Esophagus squamous epithelium (tissue), 4 donors: ENCODE measurements at regions not wholly inside any gene's neighbourhood (a gene's known extent, or its start where the extent isn't known, plus 50 kb on each side); places are given as distances from the start of the nearest gene placed in this dataset.

Experiments
- POLR2A ChIP-seq, 4 donors: fragments of 450-650 bp; IDR thresholded peaks; one replicate each; pipeline ENCODE4 v1.6.1; 2017; ENCODE audit warnings: antibody characterized with exemption in 4 of 4, mild to moderate bottlenecking in 4 of 4, moderate library complexity in 3 of 4
- TF ChIP-seq, protein P1 (sequence below), 6 experiments: fragments of 450-650 bp in 4 of 6; fragments of 200-600 bp in 2 of 6; sonication (generic) in 2 of 6; IDR thresholded peaks; one replicate each; pipeline ENCODE4 v1.5.1; 2016 to 2019; ENCODE audit warnings: antibody characterized with exemption in 6 of 6, mild to moderate bottlenecking in 4 of 6, moderate library complexity in 4 of 6

DNA sequence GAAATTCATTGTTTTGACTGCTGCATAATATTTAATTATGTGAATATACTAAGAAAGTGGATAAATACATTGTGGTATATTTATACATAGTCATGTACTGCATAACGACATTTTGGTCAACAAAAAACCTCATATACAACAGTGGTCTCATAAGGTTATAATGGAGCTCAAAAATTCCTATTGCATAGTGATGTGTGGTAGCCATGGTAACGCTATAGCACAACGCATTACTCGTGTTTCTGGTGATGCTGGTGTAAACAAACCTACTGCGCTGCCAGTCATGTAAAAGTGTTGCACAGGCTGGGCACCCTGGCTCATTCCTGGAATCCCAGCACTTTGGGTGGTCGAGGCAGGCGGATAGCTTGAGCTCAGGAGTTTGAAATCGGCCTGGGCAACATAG is 52.6 kb upstream of the NHLH2 start:
- TF ChIP-seq, protein P1, sequence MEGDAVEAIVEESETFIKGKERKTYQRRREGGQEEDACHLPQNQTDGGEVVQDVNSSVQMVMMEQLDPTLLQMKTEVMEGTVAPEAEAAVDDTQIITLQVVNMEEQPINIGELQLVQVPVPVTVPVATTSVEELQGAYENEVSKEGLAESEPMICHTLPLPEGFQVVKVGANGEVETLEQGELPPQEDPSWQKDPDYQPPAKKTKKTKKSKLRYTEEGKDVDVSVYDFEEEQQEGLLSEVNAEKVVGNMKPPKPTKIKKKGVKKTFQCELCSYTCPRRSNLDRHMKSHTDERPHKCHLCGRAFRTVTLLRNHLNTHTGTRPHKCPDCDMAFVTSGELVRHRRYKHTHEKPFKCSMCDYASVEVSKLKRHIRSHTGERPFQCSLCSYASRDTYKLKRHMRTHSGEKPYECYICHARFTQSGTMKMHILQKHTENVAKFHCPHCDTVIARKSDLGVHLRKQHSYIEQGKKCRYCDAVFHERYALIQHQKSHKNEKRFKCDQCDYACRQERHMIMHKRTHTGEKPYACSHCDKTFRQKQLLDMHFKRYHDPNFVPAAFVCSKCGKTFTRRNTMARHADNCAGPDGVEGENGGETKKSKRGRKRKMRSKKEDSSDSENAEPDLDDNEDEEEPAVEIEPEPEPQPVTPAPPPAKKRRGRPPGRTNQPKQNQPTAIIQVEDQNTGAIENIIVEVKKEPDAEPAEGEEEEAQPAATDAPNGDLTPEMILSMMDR (IDR thresholded peaks at IDR 0.05), result no peak
- no peak for TF ChIP-seq POLR2A (IDR thresholded peaks at IDR 0.05)
